Liver (tissue), 3 donors: ENCODE measurements at regions not wholly inside any gene's neighbourhood (a gene's known extent, or its start where the extent isn't known, plus 50 kb on each side); places are given as distances from the start of the nearest gene placed in this dataset.

Experiments used
- ATF3 ChIP-seq: IDR thresholded peaks from 2 replicates; pipeline ENCODE4 v1.6.1; 2016; ENCODE audit warnings: antibody characterized with exemption
- CTCF ChIP-seq: fragments of 150-350 bp; IDR thresholded peaks from 2 replicates; pipeline ENCODE4 v1.5.1; 2017; ENCODE audit warnings: improper control_type of control experiment, low read depth, low read length; ENCODE audit not compliant: missing input control
- GABPA ChIP-seq, 2 donors: IDR thresholded peaks in 1 of 2; conservative IDR thresholded peaks in 1 of 2; 2 replicates each; pipeline ENCODE4 v1.6.1; 2016; ENCODE audit warnings: antibody characterized with exemption in 2 of 2, mild to moderate bottlenecking in 1 of 2, moderate library complexity in 1 of 2
- JUND ChIP-seq, 2 donors: IDR thresholded peaks; 2 replicates each; pipeline ENCODE4 v1.6.1; 2016; ENCODE audit warnings: antibody characterized with exemption in 2 of 2
- MAX ChIP-seq: IDR thresholded peaks from 2 replicates; pipeline ENCODE4 v1.6.1; 2016; ENCODE audit warnings: antibody characterized with exemption
- RAD21 ChIP-seq, 2 donors: IDR thresholded peaks; 2 replicates each; pipeline ENCODE4 v1.6.1; 2016; ENCODE audit warnings: antibody characterized with exemption in 2 of 2, mild to moderate bottlenecking in 2 of 2
- REST ChIP-seq: IDR thresholded peaks from 2 replicates; pipeline ENCODE4 v1.6.1; 2016; ENCODE audit warnings: antibody characterized with exemption, mild to moderate bottlenecking
- RXRA ChIP-seq, 2 donors: IDR thresholded peaks; 2 replicates each; pipeline ENCODE4 v1.6.1; 2017 to 2018; ENCODE audit warnings: antibody characterized with exemption in 2 of 2, mild to moderate bottlenecking in 1 of 2
- SP1 ChIP-seq: IDR thresholded peaks from 2 replicates; pipeline ENCODE4 v1.6.1; 2018; ENCODE audit warnings: antibody characterized with exemption, mild to moderate bottlenecking
- TAF1 ChIP-seq: conservative IDR thresholded peaks from 2 replicates; pipeline ENCODE4 v1.6.1; 2016; ENCODE audit warnings: antibody characterized with exemption, mild to moderate bottlenecking
- YY1 ChIP-seq: IDR thresholded peaks from 2 replicates; pipeline ENCODE4 v1.6.1; 2016; ENCODE audit warnings: antibody characterized with exemption, mild to moderate bottlenecking
- donor health status: healthy.
- donor health status: healthy.

- TF ChIP-seq CTCF (no peak), RAD21 (IDR thresholded peaks at IDR 0.05) (no peak), REST (no peak), MAX (no peak), YY1 (no peak), ATF3 (no peak), JUND (IDR thresholded peaks at IDR 0.05) (no peak), SP1 (no peak), TAF1 (no peak), RXRA (IDR thresholded peaks at IDR 0.05) (no peak), GABPA (IDR thresholded peaks at IDR 0.05 in 1 of 2, conservative IDR thresholded peaks at IDR 0.05 in 1 of 2) (no peak)
These were observed 107.5 kb downstream of the SPTSSA start for GRCh38 chr14:34354556-34354955.
